ENCODE measurements at regions not wholly inside any gene's neighbourhood (a gene's known extent, or its start where the extent isn't known, plus 50 kb on each side); places are given as distances from the start of the nearest gene placed in this dataset.

DNA sequence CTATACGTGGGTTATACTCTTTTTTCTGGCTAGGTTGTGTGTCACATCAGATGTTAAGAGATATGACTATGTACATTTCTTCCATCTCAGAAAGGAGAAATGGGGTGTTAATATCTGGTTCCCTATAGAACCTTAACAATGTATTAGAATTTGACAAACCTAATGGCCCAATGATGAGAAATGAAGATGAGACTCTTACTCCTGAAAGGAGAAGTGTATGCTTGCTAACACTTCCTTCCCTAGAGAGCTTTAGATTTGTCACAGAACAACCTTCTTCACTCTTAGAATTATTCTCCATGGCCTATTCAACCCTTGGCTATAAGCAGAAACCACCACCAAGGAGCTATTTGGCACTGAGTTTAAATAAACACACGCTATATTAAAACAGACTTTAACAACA is 839.6 kb downstream of the GALC start:
- no peak for TF ChIP-seq POLR2A (IDR thresholded peaks at IDR 0.05; ENCODE audit: low read depth, low read length)
- no peak for TF ChIP-seq CTCF (IDR thresholded peaks at IDR 0.05 in 2 of 3, conservative IDR thresholded peaks at IDR 0.05 in 1 of 3; ENCODE audit: control insufficient read depth in 2 of 3, extremely low read depth in 1 of 3, insufficient read depth in 1 of 3, low read depth in 3 of 3, low read length in 3 of 3)
- no peak for TF ChIP-seq RCOR1 (conservative IDR thresholded peaks at IDR 0.05; ENCODE audit: low read depth, low read length)
- TF ChIP-seq REST (IDR thresholded peaks at IDR 0.05; ENCODE audit: low read depth, low read length): no peak
- TF ChIP-seq, protein P1, sequence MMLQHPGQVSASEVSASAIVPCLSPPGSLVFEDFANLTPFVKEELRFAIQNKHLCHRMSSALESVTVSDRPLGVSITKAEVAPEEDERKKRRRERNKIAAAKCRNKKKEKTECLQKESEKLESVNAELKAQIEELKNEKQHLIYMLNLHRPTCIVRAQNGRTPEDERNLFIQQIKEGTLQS (IDR thresholded peaks at IDR 0.05; ENCODE audit: borderline replicate concordance, extremely low read depth, low read depth, low read length): no peak
- TF ChIP-seq SP1 (IDR thresholded peaks at IDR 0.05; ENCODE audit: low read depth, low read length): no peak
- no peak for TF ChIP-seq ASH2L (IDR thresholded peaks at IDR 0.05; ENCODE audit: borderline replicate concordance, low read depth)
- TF ChIP-seq EP300 (IDR thresholded peaks at IDR 0.05; ENCODE audit: borderline replicate concordance in 1 of 2, control insufficient read depth in 1 of 2, low read depth in 2 of 2, low read length in 2 of 2): no peak
- no peak for TF ChIP-seq NR2C2 (IDR thresholded peaks at IDR 0.05; ENCODE audit: borderline replicate concordance, control insufficient read depth, insufficient read length, low read depth)
- TF ChIP-seq MEF2A (IDR thresholded peaks at IDR 0.05; ENCODE audit: insufficient read depth, low read depth, low read length): no peak
- no peak for TF ChIP-seq CHD4 (IDR thresholded peaks at IDR 0.05)
- no peak for TF ChIP-seq NFIC (IDR thresholded peaks at IDR 0.05; ENCODE audit: low read depth, low read length)
- no peak for TF ChIP-seq MYC (IDR thresholded peaks at IDR 0.05; ENCODE audit: insufficient read depth, insufficient read length, insufficient replicate concordance, low read length, severe bottlenecking)
- TF ChIP-seq KDM1A (IDR thresholded peaks at IDR 0.05; ENCODE audit: borderline replicate concordance): no peak
